NCI-H446 treated with DMSO at 0.1 percent for 48 hours (cell line): ENCODE measurements at regions not wholly inside any gene's neighbourhood (a gene's known extent, or its start where the extent isn't known, plus 50 kb on each side); places are given as distances from the start of the nearest gene placed in this dataset.
"Not testable (repeated sequence)": the region's sequence is repeated elsewhere in the genome, so short reads cannot be mapped to it uniquely, and the experiment has no call there.

Experiments used
- DNase-seq: peaks from one replicate; lab custom pipeline; 2025; lab: John Stamatoyannopoulos, UW

- no peak for DNase-seq
Observed at GRCh38 chr15:99455789-99456160, 110.0 kb upstream of the MEF2A start.

GRCh38 chr15:99464137-99464536, 101.6 kb upstream of the MEF2A start:
- DNase-seq: no peak

- no peak for DNase-seq
Observed at GRCh38 chr15:99466701-99467337, 99.0 kb upstream of the MEF2A start.

- DNase-seq: no peak
Observed at GRCh38 chr15:99467338-99467720, 98.5 kb upstream of the MEF2A start.

GRCh38 chr15:99467853-99468464, 97.8 kb upstream of the MEF2A start:
- no peak for DNase-seq

GRCh38 chr15:99470204-99470603, 95.6 kb upstream of the MEF2A start:
- DNase-seq: not testable (repeated sequence)

- no peak for DNase-seq
Observed at GRCh38 chr15:99472416-99473145, 93.2 kb upstream of the MEF2A start.

- no peak for DNase-seq
Observed at GRCh38 chr15:99473981-99474906, 91.5 kb upstream of the MEF2A start.

GRCh38 chr15:99474909-99475753, 90.7 kb upstream of the MEF2A start:
- no peak for DNase-seq

GRCh38 chr15:99475754-99476412, 89.9 kb upstream of the MEF2A start:
- DNase-seq: no peak

GRCh38 chr15:99476413-99477222, 89.2 kb upstream of the MEF2A start:
- peak; percentile 13 for DNase-seq

GRCh38 chr15:99477791-99478471, 87.9 kb upstream of the MEF2A start:
- DNase-seq: no peak

- no peak for DNase-seq
Observed at GRCh38 chr15:99478977-99479376, 86.8 kb upstream of the MEF2A start.

GRCh38 chr15:99480016-99480810, 85.6 kb upstream of the MEF2A start:
- no peak for DNase-seq

GRCh38 chr15:99481113-99481950, 84.5 kb upstream of the MEF2A start:
- DNase-seq: no peak

- no peak for DNase-seq
Observed at GRCh38 chr15:99481951-99482230, 83.9 kb upstream of the MEF2A start.

- no peak for DNase-seq
Observed at GRCh38 chr15:99482993-99483392, 82.8 kb upstream of the MEF2A start.
